Body of pancreas (tissue), 4 donors: ENCODE measurements at regions not wholly inside any gene's neighbourhood (a gene's known extent, or its start where the extent isn't known, plus 50 kb on each side); places are given as distances from the start of the nearest gene placed in this dataset.

Experiments used
- ATAC-seq: fragments of 150-250 bp; one replicate; pipeline ENCODE4 v1.9.1; 2016
- DNase-seq, 4 donors: peaks; one replicate each; pipeline ENCODE4 v3.0.0-alpha.2; 2019
- H3K27ac ChIP-seq, 4 donors: fragments of 200-600 bp; sonication (generic); 1 replicate in 3 of 4; 2 replicates in 1 of 4; pipeline versions ENCODE4 v1.5.1 to v1.6.1; 2016 to 2019; ENCODE audit warnings: mild to moderate bottlenecking in 1 of 4, mixed read lengths in 1 of 4, moderate library complexity in 1 of 4
- H3K27me3 ChIP-seq, 2 donors: fragments of 200-600 bp; sonication (generic); one replicate each; pipeline ENCODE4 v1.6.0; 2016; ENCODE audit warnings: mild to moderate bottlenecking in 1 of 2
- H3K36me3 ChIP-seq, 2 donors: fragments of 200-600 bp; sonication (generic); replicated peaks in 1 of 2; 2 replicates each; pipeline ENCODE4 v1.5.1; 2016; ENCODE audit warnings: low read depth in 2 of 2; ENCODE audit not compliant: insufficient read depth in 1 of 2
- H3K4me1 ChIP-seq: fragments of 200-600 bp; sonication (generic); one replicate; pipeline ENCODE4 v1.6.0; 2016
- H3K4me3 ChIP-seq, 2 donors: fragments of 200-600 bp; sonication (generic); 1 replicate in 1 of 2; 2 replicates in 1 of 2; pipeline ENCODE4 v1.5.1; 2016 to 2019
- H3K9me3 ChIP-seq, 3 donors: fragments of 200-600 bp; sonication (generic); 1 replicate in 2 of 3; 2 replicates in 1 of 3; pipeline ENCODE4 v1.5.1; 2016
- POLR2A ChIP-seq, 3 donors: fragments of 450-650 bp; IDR thresholded peaks; one replicate each; pipeline ENCODE4 v1.6.1; 2016; ENCODE audit warnings: antibody characterized with exemption in 3 of 3, mild to moderate bottlenecking in 2 of 3
- WGBS, 2 donors: methylation state at CpG; one replicate each; pipeline ENCODE4 v1.1.5; 2017; 5-methylcytosine and 5-hydroxymethylcytosine counted together
- intact Hi-C: fragments of 100-400 bp; cut with DNase I; formaldehyde crosslinking; loops from one replicate; pipeline ENCODE4 v1.15.1; 2023
- TF ChIP-seq, protein P1 (sequence below), 7 experiments: fragments of 450-650 bp in 4 of 7; fragments of 200-600 bp in 3 of 7; sonication (generic) in 3 of 7; IDR thresholded peaks; one replicate each; pipeline ENCODE4 v1.5.1; 2016 to 2019; ENCODE audit warnings: antibody characterized with exemption in 7 of 7

DNA sequence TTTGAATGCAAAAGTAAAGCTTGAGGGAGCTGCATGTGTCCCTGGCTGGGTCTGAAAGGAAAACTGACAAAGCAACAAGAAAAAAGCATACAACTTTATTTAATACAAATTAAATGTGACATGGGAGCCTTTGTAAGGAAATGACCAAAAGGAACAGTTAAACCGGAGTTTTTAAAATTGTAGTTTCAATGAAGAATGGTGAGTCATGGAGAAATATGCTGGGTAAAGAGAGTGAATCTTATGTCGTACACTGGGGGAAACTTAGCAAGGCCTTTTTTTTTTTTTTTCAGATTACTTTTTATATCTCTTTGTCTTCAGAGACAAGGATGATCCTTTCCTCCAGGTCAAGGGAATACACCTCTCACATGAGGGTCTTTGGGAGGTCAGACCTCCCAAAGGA, 50.1 kb upstream of the FBXL17 start:
- intact Hi-C loops = no loop called here
- no peaks in the 10 kb centered on the region for H3K27me3 ChIP-seq
- H3K4me3 ChIP-seq = no peak overlapping the region
- TF ChIP-seq, protein P1, sequence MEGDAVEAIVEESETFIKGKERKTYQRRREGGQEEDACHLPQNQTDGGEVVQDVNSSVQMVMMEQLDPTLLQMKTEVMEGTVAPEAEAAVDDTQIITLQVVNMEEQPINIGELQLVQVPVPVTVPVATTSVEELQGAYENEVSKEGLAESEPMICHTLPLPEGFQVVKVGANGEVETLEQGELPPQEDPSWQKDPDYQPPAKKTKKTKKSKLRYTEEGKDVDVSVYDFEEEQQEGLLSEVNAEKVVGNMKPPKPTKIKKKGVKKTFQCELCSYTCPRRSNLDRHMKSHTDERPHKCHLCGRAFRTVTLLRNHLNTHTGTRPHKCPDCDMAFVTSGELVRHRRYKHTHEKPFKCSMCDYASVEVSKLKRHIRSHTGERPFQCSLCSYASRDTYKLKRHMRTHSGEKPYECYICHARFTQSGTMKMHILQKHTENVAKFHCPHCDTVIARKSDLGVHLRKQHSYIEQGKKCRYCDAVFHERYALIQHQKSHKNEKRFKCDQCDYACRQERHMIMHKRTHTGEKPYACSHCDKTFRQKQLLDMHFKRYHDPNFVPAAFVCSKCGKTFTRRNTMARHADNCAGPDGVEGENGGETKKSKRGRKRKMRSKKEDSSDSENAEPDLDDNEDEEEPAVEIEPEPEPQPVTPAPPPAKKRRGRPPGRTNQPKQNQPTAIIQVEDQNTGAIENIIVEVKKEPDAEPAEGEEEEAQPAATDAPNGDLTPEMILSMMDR (IDR thresholded peaks at IDR 0.05) = no peak
- no peak for TF ChIP-seq POLR2A (IDR thresholded peaks at IDR 0.05)
- H3K36me3 ChIP-seq = no peaks in the 10 kb centered on the region
- DNase-seq (no peak), ATAC-seq (no peak)
- 85 to 89% methylated on average over 2 of the region's 2 CpGs for WGBS, 2 donors
- H3K4me1 ChIP-seq = no peaks in the 10 kb centered on the region
- no peaks in the 10 kb centered on the region for H3K9me3 ChIP-seq
- no peak overlapping the region for H3K27ac ChIP-seq
